ENCODE measurements at regions not wholly inside any gene's neighbourhood (a gene's known extent, or its start where the extent isn't known, plus 50 kb on each side); places are given as distances from the start of the nearest gene placed in this dataset.

DNA sequence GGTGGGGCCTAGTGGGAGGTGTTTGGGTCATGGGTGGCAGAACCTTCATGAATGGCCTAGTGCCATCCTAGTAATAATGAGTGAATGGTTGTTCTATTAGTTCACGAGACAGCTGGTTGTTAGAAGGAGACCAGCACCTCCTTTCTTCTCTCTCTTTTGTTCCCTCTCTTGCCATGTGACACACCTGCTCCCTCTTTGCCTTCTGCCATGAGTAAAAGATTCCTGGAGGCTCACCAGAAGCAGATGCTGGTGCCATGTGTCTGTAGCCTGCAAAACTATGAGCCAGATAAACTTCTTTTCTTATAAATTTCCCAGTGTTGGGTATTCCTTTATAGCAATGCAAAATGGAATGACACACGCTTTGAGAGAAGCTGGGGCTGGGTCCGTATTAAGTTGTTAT lies 89.0 kb upstream of the SLC4A7 start:
- no TSS peak for BruUV-seq (replicated peaks)
- no peaks in the 10 kb centered on the region for H3K9me3 ChIP-seq (replicated peaks; ENCODE audit: control insufficient read depth, insufficient read depth, low read length)
- H3K79me2 ChIP-seq (ENCODE audit: control insufficient read depth, insufficient read depth, low read length), result no peaks in the 10 kb centered on the region
- ChIA-PET CTCF (interaction anchor here (3.0 kb wide), 1 partner anchor 9 kb away, joined by 11 read pairs; no protein-coding TSS in a partner anchor), POLR2A (no interaction called here)
- no peak overlapping the region for H2AFZ ChIP-seq (ENCODE audit: low read depth, low read length)
- no peaks in the 10 kb centered on the region for H3K36me3 ChIP-seq (ENCODE audit: control insufficient read depth in 2 of 2, extremely low read depth in 1 of 2, insufficient read depth in 2 of 2, low read length in 2 of 2)
- dilution Hi-C loops (cut with MboI; ENCODE audit: extremely low pct_ligation_motif_present, low sequenced_read_pairs), result no loop called here
- FAIRE-seq (no peak), DNase-seq (ENCODE audit: low read depth, low spot score) (no peak)
- intact Hi-C loops (cut with micrococcal nuclease), result no loop called here
- no peaks in the 10 kb centered on the region for H3K9me1 ChIP-seq (replicated peaks; ENCODE audit: control insufficient read depth, extremely low read depth, insufficient read depth, low read length)
- no peaks in the 10 kb centered on the region for H4K20me1 ChIP-seq (replicated peaks; ENCODE audit: control insufficient read depth, extremely low read depth, insufficient read depth, low read length)
- no peak for TF ChIP-seq EZH2 (IDR thresholded peaks at IDR 0.05; ENCODE audit: borderline replicate concordance, low read depth, low read length, severe bottlenecking)
- TF ChIP-seq POLR2AphosphoS5 (IDR thresholded peaks at IDR 0.05; ENCODE audit: insufficient read depth, low read depth, low read length), result no peak
- TF ChIP-seq, protein P1, sequence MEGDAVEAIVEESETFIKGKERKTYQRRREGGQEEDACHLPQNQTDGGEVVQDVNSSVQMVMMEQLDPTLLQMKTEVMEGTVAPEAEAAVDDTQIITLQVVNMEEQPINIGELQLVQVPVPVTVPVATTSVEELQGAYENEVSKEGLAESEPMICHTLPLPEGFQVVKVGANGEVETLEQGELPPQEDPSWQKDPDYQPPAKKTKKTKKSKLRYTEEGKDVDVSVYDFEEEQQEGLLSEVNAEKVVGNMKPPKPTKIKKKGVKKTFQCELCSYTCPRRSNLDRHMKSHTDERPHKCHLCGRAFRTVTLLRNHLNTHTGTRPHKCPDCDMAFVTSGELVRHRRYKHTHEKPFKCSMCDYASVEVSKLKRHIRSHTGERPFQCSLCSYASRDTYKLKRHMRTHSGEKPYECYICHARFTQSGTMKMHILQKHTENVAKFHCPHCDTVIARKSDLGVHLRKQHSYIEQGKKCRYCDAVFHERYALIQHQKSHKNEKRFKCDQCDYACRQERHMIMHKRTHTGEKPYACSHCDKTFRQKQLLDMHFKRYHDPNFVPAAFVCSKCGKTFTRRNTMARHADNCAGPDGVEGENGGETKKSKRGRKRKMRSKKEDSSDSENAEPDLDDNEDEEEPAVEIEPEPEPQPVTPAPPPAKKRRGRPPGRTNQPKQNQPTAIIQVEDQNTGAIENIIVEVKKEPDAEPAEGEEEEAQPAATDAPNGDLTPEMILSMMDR (IDR thresholded peaks at IDR 0.05; ENCODE audit: extremely low read depth in 1 of 2, insufficient read depth in 1 of 2, low read depth in 1 of 2, low read length in 2 of 2), result no peak
- TF ChIP-seq, protein P2, sequence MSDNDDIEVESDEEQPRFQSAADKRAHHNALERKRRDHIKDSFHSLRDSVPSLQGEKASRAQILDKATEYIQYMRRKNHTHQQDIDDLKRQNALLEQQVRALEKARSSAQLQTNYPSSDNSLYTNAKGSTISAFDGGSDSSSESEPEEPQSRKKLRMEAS (IDR thresholded peaks at IDR 0.05; ENCODE audit: insufficient read depth, insufficient read length), result no peak
- TF ChIP-seq GATA2 (IDR thresholded peaks at IDR 0.05; ENCODE audit: insufficient read depth, insufficient read length, low read depth, low read length), result no peak
- TF ChIP-seq POLR2A (IDR thresholded peaks at IDR 0.05; ENCODE audit: low read depth, low read length), result no peak
- TF ChIP-seq MYC (IDR thresholded peaks at IDR 0.05; ENCODE audit: low read depth, low read length), result no peak
- TF ChIP-seq FOS (IDR thresholded peaks at IDR 0.05; ENCODE audit: borderline replicate concordance, insufficient read depth, low read length), result no peak
- TF ChIP-seq JUN (IDR thresholded peaks at IDR 0.05; ENCODE audit: borderline replicate concordance, insufficient read depth, insufficient read length, low read depth), result no peak
- H3K27ac ChIP-seq (ENCODE audit: insufficient read depth, low read depth, low read length), result no peak overlapping the region
- H3K4me2 ChIP-seq (ENCODE audit: insufficient read depth, low read length), result no peak overlapping the region
- no peak overlapping the region for H3K4me3 ChIP-seq (replicated peaks in 1 of 3; ENCODE audit: insufficient read depth in 1 of 3, low read depth in 1 of 3, low read length in 3 of 3)
- H3K9ac ChIP-seq (replicated peaks; ENCODE audit: extremely low read depth, insufficient read depth, low read length), result no peak overlapping the region
- H3K27me3 ChIP-seq (ENCODE audit: control insufficient read depth in 2 of 2, insufficient read depth in 2 of 2, low read length in 2 of 2), result no peaks in the 10 kb centered on the region
- H3K4me1 ChIP-seq (ENCODE audit: control insufficient read depth, extremely low read depth, insufficient read depth, low read length), result peaks cover 7% of the 10 kb centered on the region

All from endothelial cell of umbilical vein (primary cell).